ENCODE measurements at regions not wholly inside any gene's neighbourhood (a gene's known extent, or its start where the extent isn't known, plus 50 kb on each side); places are given as distances from the start of the nearest gene placed in this dataset.

DNA sequence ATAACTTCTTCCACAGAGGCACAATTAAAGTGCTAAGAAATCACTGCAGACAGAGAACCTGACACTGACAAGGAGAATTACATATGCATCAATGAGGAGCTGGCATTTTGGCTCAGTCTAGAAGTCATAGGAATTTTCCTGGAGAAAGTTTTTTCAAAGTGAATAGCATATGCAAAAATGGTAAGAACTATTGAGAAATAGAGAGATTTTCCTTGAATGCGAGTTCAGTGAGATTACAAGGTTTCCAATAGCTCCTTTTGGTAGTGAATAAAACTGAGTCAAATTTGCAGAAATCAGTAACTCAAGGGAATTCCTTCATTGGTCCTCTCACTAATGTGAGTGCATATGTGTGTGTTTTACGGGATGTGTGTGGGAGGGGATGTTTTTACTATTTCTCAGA is 557.5 kb downstream of the PPARGC1A start:
- in situ Hi-C loops (cut with MboI), result no loop called here
- H3K27ac ChIP-seq (ENCODE audit: extremely low read depth, low read depth, low read length), result no peak overlapping the region
- H3K9me3 ChIP-seq (replicated peaks; ENCODE audit: control insufficient read depth, insufficient read depth, low read depth, low read length), result no peaks in the 10 kb centered on the region
- no peak overlapping the region for H3K9ac ChIP-seq (ENCODE audit: insufficient read depth in 1 of 2, low read depth in 2 of 2, low read length in 2 of 2)
- no peaks in the 10 kb centered on the region for H3K79me2 ChIP-seq (ENCODE audit: control insufficient read depth, insufficient read depth, low read length)
- no peak overlapping the region for H3K4me3 ChIP-seq
- no TSS peak for BruUV-seq (replicated peaks)
- no peak for DNase-seq (ENCODE audit: extremely low read depth in 1 of 4, low spot score in 3 of 4)
- no peak overlapping the region for H2AFZ ChIP-seq (ENCODE audit: low read depth, low read length)
- FAIRE-seq, result no peak
- no peak overlapping the region for H3K4me2 ChIP-seq (ENCODE audit: insufficient read depth, low read length)
- CTCF ChIA-PET (ENCODE audit: low intra/inter-chr PET ratio), result no interaction called here
- intact Hi-C loops (cut with micrococcal nuclease), result no loop called here
- WGBS (ENCODE audit: insufficient coverage, low coverage, missing lambda C conversion rate), result 5% methylated on average over 2 of the region's 2 CpGs
- no peaks in the 10 kb centered on the region for H3K36me3 ChIP-seq (ENCODE audit: control insufficient read depth, insufficient read depth, low read length)
- no peak for ATAC-seq
- H3K9me1 ChIP-seq (ENCODE audit: control insufficient read depth, insufficient read depth, low read length), result no peaks in the 10 kb centered on the region
- peaks cover 0 to 2% of the 10 kb centered on the region in 2 experiments; a peak in 2 of 5 replicates for H3K4me1 ChIP-seq (replicated peaks in 1 of 2; ENCODE audit: control insufficient read depth in 2 of 2, insufficient read depth in 2 of 2, low read length in 2 of 2)
- H3K27me3 ChIP-seq (ENCODE audit: control insufficient read depth in 2 of 2, insufficient read depth in 2 of 2, low read length in 2 of 2), result no peaks in the 10 kb centered on the region
- POLR2A ChIA-PET, result no interaction called here
- no peaks in the 10 kb centered on the region for H4K20me1 ChIP-seq (replicated peaks; ENCODE audit: control insufficient read depth, insufficient read depth, low read length)
- TF ChIP-seq CTBP1 (IDR thresholded peaks at IDR 0.05; ENCODE audit: borderline replicate concordance) (no peak), BACH1 (tag; IDR thresholded peaks at IDR 0.05) (no peak), FOSL1 (tag; conservative IDR thresholded peaks at IDR 0.05) (no peak), ETV1 (tag; conservative IDR thresholded peaks at IDR 0.05; ENCODE audit: low read depth) (no peak), MEIS2 (IDR thresholded peaks at IDR 0.05; ENCODE audit: partially characterized antibody) (no peak), SIX5 (IDR thresholded peaks at IDR 0.05; ENCODE audit: borderline replicate concordance in 1 of 2, insufficient read depth in 1 of 2, low read depth in 1 of 2, low read length in 2 of 2) (no peak), ZNF133 (CRISPR knock-in tag; IDR thresholded peaks at IDR 0.05) (no peak), ADNP (tag; IDR thresholded peaks at IDR 0.05) (no peak), HSF4 (CRISPR knock-in tag; IDR thresholded peaks at IDR 0.05; ENCODE audit: borderline replicate concordance) (no peak), FOXP1 (CRISPR knock-in tag; IDR thresholded peaks at IDR 0.05) (no peak), ZNF121 (CRISPR knock-in tag; conservative IDR thresholded peaks at IDR 0.05) (no peak), GTF2F1 (IDR thresholded peaks at IDR 0.05; ENCODE audit: low read depth, low read length) (no peak)
- TF ChIP-seq, protein P1, sequence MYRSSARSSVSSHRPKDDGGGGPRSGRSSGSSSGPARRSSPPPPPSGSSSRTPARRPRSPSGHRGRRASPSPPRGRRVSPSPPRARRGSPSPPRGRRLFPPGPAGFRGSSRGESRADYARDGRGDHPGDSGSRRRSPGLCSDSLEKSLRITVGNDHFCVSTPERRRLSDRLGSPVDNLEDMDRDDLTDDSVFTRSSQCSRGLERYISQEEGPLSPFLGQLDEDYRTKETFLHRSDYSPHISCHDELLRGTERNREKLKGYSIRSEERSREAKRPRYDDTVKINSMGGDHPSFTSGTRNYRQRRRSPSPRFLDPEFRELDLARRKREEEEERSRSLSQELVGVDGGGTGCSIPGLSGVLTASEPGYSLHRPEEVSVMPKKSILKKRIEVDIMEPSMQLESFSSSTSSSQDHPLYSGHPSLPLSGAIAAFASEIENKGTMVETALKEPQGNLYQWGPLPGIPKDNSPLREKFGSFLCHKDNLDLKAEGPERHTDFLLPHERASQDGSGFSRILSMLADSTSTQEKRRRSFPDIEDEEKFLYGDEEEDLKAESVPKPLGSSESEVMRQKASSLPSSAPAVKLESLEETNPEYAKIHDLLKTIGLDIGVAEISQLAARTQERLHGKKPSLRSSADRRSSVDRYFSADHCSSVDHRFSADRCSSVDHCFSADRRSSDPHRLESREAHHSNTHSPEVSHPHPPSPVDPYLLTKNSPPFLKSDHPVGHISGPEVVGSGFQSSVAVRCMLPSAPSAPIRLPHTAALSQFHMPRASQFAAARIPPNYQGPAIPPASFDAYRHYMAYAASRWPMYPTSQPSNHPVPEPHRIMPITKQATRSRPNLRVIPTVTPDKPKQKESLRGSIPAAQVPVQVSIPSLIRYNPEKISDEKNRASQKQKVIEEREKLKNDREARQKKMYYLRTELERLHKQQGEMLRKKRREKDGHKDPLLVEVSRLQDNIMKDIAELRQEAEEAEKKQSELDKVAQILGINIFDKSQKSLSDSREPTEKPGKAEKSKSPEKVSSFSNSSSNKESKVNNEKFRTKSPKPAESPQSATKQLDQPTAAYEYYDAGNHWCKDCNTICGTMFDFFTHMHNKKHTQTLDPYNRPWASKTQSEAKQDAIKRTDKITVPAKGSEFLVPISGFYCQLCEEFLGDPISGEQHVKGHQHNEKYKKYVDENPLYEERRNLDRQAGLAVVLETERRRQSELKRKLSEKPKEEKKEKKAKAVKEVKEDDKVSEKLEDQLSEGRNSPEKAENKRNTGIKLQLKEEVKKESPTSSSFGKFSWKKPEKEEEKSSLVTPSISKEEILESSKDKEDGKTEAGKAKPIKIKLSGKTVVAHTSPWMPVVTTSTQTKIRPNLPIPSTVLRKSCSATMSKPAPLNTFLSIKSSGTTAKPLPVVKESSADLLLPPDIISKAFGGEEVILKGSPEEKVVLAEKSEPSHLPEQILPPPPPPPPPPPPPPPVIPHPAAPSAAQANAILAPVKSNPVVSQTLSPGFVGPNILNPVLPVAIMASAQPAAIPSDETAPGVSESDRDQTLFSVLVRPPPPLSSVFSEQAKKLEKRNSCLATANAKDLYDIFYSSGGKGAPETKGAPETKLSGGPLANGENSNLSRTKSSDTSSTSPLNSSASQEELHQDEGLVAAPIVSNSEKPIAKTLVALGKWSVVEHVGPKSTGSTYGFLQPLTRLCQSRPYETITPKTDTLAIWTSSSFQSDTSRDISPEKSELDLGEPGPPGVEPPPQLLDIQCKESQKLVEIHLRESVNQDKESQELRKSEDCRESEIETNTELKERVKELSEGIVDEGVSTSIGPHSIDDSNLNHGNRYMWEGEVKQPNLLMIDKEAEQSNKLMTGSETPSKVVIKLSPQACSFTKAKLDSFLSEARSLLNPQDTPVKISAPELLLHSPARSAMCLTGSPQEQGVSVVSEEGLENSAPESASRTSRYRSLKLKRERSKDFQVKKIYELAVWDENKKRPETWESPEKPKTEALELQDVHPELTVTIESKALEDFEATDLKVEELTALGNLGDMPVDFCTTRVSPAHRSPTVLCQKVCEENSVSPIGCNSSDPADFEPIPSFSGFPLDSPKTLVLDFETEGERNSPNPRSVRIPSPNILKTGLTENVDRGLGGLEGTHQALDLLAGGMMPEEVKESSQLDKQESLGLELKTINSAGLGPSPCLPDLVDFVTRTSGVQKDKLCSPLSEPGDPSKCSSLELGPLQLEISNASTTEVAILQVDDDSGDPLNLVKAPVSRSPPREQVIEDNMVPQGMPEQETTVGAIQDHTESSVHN (IDR thresholded peaks at IDR 0.05; ENCODE audit: borderline replicate concordance in 1 of 2, low read depth in 1 of 2), result no peak
- TF ChIP-seq, protein P2, sequence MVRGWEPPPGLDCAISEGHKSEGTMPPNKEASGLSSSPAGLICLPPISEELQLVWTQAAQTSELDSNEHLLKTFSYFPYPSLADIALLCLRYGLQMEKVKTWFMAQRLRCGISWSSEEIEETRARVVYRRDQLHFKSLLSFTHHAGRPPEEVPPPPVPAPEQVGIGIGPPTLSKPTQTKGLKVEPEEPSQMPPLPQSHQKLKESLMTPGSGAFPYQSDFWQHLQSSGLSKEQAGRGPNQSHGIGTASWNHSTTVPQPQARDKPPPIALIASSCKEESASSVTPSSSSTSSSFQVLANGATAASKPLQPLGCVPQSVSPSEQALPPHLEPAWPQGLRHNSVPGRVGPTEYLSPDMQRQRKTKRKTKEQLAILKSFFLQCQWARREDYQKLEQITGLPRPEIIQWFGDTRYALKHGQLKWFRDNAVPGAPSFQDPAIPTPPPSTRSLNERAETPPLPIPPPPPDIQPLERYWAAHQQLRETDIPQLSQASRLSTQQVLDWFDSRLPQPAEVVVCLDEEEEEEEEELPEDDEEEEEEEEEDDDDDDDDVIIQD (CRISPR knock-in tag; IDR thresholded peaks at IDR 0.05), result no peak

Measured in K562 (cell line).